Ishikawa (cell line): ENCODE measurements at regions not wholly inside any gene's neighbourhood (a gene's known extent, or its start where the extent isn't known, plus 50 kb on each side); places are given as distances from the start of the nearest gene placed in this dataset.

Experiments
- CEBPB ChIP-seq: IDR thresholded peaks from 2 replicates; pipeline ENCODE4 v1.6.1; 2012
- EGR1 ChIP-seq: IDR thresholded peaks from 2 replicates; pipeline ENCODE4 v1.6.1; 2012
- EP300 ChIP-seq: IDR thresholded peaks from 2 replicates; pipeline ENCODE4 v1.6.1; 2012; ENCODE audit warnings: borderline replicate concordance
- FOXM1 ChIP-seq: IDR thresholded peaks from 2 replicates; pipeline ENCODE4 v1.6.1; 2012; ENCODE audit warnings: low read depth, borderline replicate concordance
- MAX ChIP-seq: IDR thresholded peaks from 2 replicates; pipeline ENCODE4 v1.6.1; 2012
- NFIC ChIP-seq: IDR thresholded peaks from 2 replicates; pipeline ENCODE4 v1.6.1; 2012
- RAD21 ChIP-seq: IDR thresholded peaks from 2 replicates; pipeline ENCODE4 v1.6.1; 2012; ENCODE audit warnings: low read depth
- TAF1 ChIP-seq: IDR thresholded peaks from 2 replicates; pipeline ENCODE4 v1.6.1; 2012; ENCODE audit warnings: low read depth, mild to moderate bottlenecking
- TEAD4 ChIP-seq: IDR thresholded peaks from 2 replicates; pipeline ENCODE4 v1.6.1; 2012
- YY1 ChIP-seq: IDR thresholded peaks from 2 replicates; pipeline ENCODE4 v1.6.1; 2012; ENCODE audit warnings: low read depth
- TF ChIP-seq, protein P1 (sequence below): IDR thresholded peaks from 2 replicates; pipeline ENCODE4 v1.6.1; 2012

GRCh38 chr5:58378613-58379390 lies 81.1 kb downstream of the PLK2 start:
- TF ChIP-seq YY1 (no peak), EGR1 (no peak), EP300 (no peak), CEBPB (no peak), MAX (no peak), RAD21 (no peak), NFIC (no peak), TAF1 (no peak), TEAD4 (no peak), FOXM1 (no peak)
- TF ChIP-seq, protein P1, sequence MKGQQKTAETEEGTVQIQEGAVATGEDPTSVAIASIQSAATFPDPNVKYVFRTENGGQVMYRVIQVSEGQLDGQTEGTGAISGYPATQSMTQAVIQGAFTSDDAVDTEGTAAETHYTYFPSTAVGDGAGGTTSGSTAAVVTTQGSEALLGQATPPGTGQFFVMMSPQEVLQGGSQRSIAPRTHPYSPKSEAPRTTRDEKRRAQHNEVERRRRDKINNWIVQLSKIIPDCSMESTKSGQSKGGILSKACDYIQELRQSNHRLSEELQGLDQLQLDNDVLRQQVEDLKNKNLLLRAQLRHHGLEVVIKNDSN: no peak
